NCI-H1105 treated with DMSO at 0.1 percent for 48 hours (cell line): ENCODE measurements at regions not wholly inside any gene's neighbourhood (a gene's known extent, or its start where the extent isn't known, plus 50 kb on each side); places are given as distances from the start of the nearest gene placed in this dataset.
A peak's percentile ranks its signal among the peaks of the same experiment; 100 is the strongest.
"Not testable (repeated sequence)": the region's sequence is repeated elsewhere in the genome, so short reads cannot be mapped to it uniquely, and the experiment has no call there.

Experiments used
- DNase-seq: peaks from one replicate; lab custom pipeline; 2025; lab: John Stamatoyannopoulos, UW

DNA sequence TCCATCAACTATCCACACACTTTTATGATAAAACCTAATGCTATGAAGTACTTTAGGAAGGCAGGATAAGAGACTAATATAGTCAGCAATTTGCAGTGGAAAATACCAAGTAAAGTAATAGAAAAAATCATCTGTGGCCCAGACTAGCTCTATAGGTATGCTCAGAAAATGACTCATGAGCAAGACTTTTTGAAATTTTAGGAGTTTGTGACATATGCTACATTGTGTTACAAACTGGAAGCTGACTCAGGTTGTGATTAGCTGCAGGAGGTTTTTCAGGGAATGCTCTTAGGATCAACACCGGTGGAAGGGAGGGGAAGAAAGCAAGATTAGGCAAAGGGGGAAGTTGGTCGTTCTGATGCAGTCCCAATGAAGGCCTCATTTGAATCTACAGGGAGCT lies 56.1 kb downstream of the FEZF1 start:
- no peak for DNase-seq

DNA sequence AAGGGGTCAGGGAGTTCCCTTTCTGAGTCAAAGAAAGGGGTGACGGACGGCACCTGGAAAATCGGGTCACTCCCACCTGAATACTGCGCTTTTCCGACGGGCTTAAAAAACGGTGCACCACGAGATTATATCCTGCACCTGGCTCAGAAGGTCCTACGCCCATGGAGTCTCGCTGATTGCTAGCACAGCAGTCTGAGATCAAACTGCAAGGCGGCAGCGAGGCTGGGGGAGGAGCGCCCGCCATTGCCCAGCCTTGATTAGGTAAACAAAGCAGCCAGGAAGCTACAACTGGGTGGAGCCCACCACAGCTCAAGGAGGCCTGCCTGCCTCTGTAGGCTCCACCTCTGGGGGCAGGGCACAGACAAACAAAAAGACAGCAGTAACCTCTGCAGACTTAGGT lies 65.8 kb downstream of the FEZF1 start:
- not testable (repeated sequence) for DNase-seq

DNA sequence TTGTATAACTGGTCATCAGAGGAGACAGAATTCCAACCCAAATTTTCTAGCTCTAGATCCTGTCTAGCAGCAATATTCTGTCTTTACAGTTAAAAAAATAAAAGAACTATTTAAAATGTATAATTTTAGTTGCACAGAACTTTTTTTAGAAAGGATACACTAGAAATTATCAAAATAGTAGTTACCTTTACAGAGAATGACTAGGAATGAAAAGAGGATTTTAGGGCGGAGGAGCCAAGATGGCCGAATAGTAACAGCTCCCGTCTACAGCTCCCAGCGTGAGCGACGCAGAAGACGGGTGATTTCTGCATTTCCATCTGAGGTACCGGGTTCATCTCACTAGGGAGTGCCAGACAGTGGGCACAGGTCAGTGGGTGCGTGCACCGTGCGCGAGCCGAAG lies 66.3 kb downstream of the FEZF1 start:
- peak; percentile 24 for DNase-seq

- DNase-seq: no peak
Measured at GRCh38 chr7:122225874-122226273, 78.7 kb downstream of the FEZF1 start.

DNA sequence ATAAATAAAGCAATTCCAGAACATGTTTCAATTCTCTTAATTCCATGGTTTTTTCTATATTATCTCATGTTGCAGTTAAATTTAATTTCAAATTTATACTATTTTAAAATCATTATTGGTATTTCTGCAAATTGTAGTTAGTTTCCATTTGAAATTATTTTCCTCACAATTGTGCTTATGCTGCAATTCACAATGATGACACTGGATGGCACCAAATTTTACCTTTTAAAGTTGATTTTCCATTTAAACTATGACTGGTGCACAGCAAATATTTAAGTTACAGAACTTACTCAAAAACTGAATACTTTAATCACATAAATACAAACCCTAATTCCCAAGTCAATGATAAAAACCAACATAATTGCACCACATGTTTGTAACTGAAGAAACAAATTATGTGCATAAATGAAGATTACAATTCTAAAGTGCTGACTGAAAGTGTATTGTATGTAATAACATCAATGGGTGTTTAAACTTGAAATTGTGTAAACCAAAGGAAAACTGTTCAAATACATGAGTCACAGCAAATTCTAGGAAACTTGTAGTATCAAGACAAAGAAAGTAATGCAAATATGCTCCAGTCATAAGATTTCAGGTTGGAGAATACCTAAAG lies 75.3 kb upstream of the AASS start:
- DNase-seq: peak; percentile 12

DNA sequence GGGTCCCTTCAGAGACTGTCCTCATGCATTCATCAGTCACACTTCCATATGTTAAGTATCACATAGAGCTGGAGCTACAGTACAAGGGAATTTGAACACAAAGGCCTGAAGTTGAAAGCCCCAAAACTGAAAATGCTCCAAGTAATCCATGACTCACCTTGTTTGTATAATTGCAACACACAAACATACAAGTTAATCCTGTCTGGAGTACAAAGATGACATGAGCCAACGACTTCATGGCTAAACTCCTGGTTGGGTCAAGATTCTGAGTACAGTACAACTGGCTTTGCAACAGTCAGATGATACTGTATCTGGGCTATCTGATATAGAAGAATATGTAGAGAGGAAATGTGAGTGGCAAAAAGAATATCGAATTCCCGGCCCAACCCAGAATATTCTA lies 73.1 kb upstream of the AASS start:
- no peak for DNase-seq

DNA sequence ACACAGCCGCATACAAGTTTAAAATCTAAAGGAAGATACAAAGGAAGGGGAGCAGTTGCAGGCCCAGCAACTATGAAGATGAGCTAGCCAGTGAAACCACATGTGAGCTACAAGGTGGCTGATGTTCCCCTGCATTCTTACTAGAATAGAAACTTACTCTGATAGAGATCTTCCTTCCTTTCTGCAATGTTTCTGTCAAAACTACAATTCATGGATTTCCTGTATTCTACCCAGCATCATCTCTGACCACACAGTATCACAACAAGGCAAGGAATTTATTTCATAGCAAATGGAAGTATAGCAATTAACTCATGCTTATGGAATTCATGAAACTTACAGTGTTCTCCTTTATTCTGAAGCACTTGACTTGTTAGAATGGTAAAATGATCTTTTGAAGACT lies 68.7 kb upstream of the AASS start:
- no peak for DNase-seq

DNA sequence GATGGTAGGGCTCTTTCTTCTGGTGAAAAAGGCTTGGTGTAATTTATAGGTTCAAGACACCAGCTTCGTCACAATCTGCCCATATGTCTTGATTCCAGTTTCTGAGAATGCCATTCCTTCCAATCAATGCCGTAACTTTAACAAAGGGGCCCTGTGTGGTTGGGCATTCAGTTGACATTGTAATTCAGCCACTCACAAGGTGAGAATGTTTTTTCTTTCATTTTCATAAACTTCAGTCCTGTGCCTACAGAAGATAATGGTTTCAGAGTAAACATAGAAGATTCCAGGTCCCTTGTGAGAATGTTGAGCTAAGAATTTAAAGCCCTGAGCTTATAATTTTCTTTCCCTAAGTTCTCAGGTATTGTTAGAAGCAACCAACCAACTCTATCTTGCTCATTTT lies 67.3 kb upstream of the AASS start:
- no peak for DNase-seq

GRCh38 chr7:122206985-122207384 lies 62.9 kb upstream of the AASS start:
- DNase-seq: no peak

- DNase-seq: no peak
Measured at GRCh38 chr7:122203814-122204213, 59.8 kb upstream of the AASS start.

DNA sequence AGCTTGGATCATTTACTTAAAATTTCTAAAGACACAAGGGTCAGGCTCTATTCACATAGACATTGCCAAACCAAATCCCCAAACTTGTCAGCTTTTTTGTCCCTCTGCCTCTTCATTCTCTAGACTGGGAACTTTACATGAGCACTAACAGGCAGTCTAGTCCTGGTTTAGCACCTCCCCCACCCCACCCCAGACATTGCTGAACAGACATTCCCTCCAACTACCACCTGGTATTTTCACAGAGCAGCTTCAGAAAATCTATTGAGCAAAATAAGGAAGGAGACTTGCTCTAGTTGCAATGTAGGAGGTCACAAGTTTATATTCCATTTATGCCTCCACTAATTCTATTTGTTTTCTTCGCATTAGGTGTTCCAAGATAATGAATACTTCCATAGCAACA lies 56.8 kb upstream of the AASS start:
- no peak for DNase-seq

DNA sequence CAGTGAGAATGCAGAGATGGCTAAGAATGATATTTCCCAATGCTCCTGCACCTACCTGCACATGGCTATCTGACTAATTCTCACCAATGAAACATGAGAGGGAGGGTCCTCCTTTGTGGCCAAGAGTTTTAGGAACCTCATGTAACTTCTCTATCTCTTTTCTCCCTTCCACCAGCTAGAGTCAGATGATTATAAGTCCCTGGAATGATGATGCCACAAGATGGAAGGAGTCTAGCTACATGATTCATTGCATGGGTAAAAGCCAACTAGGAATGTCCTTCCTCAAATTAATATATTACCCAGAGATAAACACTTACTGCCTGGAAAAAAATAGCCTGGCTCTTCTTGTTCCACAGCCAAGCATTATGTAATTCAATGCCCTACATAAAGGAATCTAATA lies 55.1 kb upstream of the AASS start:
- no peak for DNase-seq

GRCh38 chr7:122198581-122198980 lies 54.5 kb upstream of the AASS start:
- DNase-seq: no peak
